ENCODE measurements at regions not wholly inside any gene's neighbourhood (a gene's known extent, or its start where the extent isn't known, plus 50 kb on each side); places are given as distances from the start of the nearest gene placed in this dataset.

DNA sequence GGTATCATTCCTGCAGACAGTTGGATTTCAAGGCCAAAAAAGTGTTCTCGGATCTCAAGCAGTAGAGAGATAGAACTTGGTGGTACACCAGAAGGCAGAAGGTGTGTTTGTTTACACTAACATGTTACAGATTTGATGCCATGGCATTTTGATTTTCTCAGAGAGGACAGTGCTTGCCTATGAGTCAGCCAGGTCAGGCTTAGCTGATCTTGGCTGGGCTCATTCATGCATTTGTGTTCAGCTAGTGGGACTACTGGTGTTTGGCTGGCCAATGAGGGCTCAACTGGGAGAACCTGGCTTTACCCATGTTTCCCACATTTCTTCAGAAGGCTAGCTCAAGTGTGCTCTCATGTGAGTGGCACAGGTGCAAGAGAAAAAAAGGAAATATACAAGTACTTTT, 162.0 kb downstream of the C1D start:
- POLR2A ChIA-PET = no interaction called here
- no peak overlapping the region for H3K9ac ChIP-seq (ENCODE audit: insufficient read depth, low read depth, low read length)
- FAIRE-seq (no peak), ATAC-seq (no peak), DNase-seq (ENCODE audit: low spot score) (no peak)
- H3K27me3 ChIP-seq (ENCODE audit: control insufficient read depth in 1 of 2, insufficient read depth in 2 of 2, low read length in 2 of 2) = no peaks in the 10 kb centered on the region
- no peak overlapping the region for H3K4me3 ChIP-seq (replicated peaks in 1 of 3; ENCODE audit: insufficient read depth in 1 of 3, low read depth in 2 of 3, low read length in 3 of 3)
- H3K27ac ChIP-seq (ENCODE audit: extremely low read length, insufficient read depth, low read length) = no peak overlapping the region
- H4K20me1 ChIP-seq (ENCODE audit: insufficient read depth, low read length) = no peaks in the 10 kb centered on the region
- H3K79me2 ChIP-seq (ENCODE audit: insufficient read depth, low read length) = no peaks in the 10 kb centered on the region
- intact Hi-C loops (cut with micrococcal nuclease; ENCODE audit: unreplicated experiment) (no loop called here), in situ Hi-C loops (cut with HindIII; ENCODE audit: extremely low pct_ligation_motif_present, low pct_unique_long_range_greater_than_20kb) (no loop called here)
- no peaks in the 10 kb centered on the region for H3K4me1 ChIP-seq (ENCODE audit: insufficient read depth, low read length)
- H3K9me3 ChIP-seq (ENCODE audit: low read length) = no peaks in the 10 kb centered on the region
- WGBS (ENCODE audit: low lambda C conversion rate) = 15% methylated on average over 1 of the region's 1 CpG
- CTCF ChIA-PET (ENCODE audit: low intra/inter-chr PET ratio, low total read pairs) = no interaction called here
- H2AFZ ChIP-seq (ENCODE audit: low read length) = no peak overlapping the region
- H3K4me2 ChIP-seq (ENCODE audit: low read depth, low read length) = no peak overlapping the region
- BruUV-seq (replicated peaks) = no TSS peak
- TF ChIP-seq RBAK (CRISPR knock-in tag; IDR thresholded peaks at IDR 0.05) = no peak
- TF ChIP-seq ZNF850 (CRISPR knock-in tag; conservative IDR thresholded peaks at IDR 0.05) = no peak
- TF ChIP-seq YEATS2 (CRISPR knock-in tag; IDR thresholded peaks at IDR 0.05; ENCODE audit: borderline replicate concordance) = no peak
- no peak for TF ChIP-seq CC2D1A (CRISPR knock-in tag; IDR thresholded peaks at IDR 0.05)
- TF ChIP-seq, protein P1, sequence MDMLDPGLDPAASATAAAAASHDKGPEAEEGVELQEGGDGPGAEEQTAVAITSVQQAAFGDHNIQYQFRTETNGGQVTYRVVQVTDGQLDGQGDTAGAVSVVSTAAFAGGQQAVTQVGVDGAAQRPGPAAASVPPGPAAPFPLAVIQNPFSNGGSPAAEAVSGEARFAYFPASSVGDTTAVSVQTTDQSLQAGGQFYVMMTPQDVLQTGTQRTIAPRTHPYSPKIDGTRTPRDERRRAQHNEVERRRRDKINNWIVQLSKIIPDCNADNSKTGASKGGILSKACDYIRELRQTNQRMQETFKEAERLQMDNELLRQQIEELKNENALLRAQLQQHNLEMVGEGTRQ (IDR thresholded peaks at IDR 0.05; ENCODE audit: low read depth, low read length) = no peak
- TF ChIP-seq, protein P1 (CRISPR knock-in tag; IDR thresholded peaks at IDR 0.05; ENCODE audit: borderline replicate concordance) = no peak
- no peak for TF ChIP-seq KLF12 (CRISPR knock-in tag; IDR thresholded peaks at IDR 0.05; ENCODE audit: borderline replicate concordance)
- no peak for TF ChIP-seq PAXIP1 (CRISPR knock-in tag; conservative IDR thresholded peaks at IDR 0.05)
- TF ChIP-seq ZNF180 (CRISPR knock-in tag; IDR thresholded peaks at IDR 0.05; ENCODE audit: borderline replicate concordance, low read depth) = no peak
- no peak for TF ChIP-seq NFKB2 (CRISPR knock-in tag; IDR thresholded peaks at IDR 0.05; ENCODE audit: borderline replicate concordance)
- no peak for TF ChIP-seq ZNF75D (CRISPR knock-in tag; IDR thresholded peaks at IDR 0.05; ENCODE audit: borderline replicate concordance)
- TF ChIP-seq SRY (CRISPR knock-in tag; IDR thresholded peaks at IDR 0.05) = no peak
- TF ChIP-seq BCL6 (CRISPR knock-in tag; IDR thresholded peaks at IDR 0.05) = no peak
- TF ChIP-seq ZNF747 (CRISPR knock-in tag; IDR thresholded peaks at IDR 0.05; ENCODE audit: borderline replicate concordance) = no peak
- no peak for TF ChIP-seq ZFAT (CRISPR knock-in tag; conservative IDR thresholded peaks at IDR 0.05)
- H3K36me3 ChIP-seq (replicated peaks in 1 of 2; ENCODE audit: control insufficient read depth in 1 of 2, insufficient read depth in 2 of 2, low read length in 2 of 2) = no peaks in the 10 kb centered on the region
